Muscle layer of duodenum (tissue), 2 donors: ENCODE measurements at regions not wholly inside any gene's neighbourhood (a gene's known extent, or its start where the extent isn't known, plus 50 kb on each side); places are given as distances from the start of the nearest gene placed in this dataset.

ENCODE experiments used
- H3K27ac ChIP-seq: one replicate; pipeline ENCODE4 v1.7.0; 2013; ENCODE audit warnings: mild to moderate bottlenecking, low read length
- H3K27me3 ChIP-seq: one replicate; pipeline ENCODE4 v1.7.0; 2013; ENCODE audit warnings: low read depth, mild to moderate bottlenecking, control low read depth, low read length
- H3K36me3 ChIP-seq, 2 donors: one replicate each; pipeline ENCODE4 v1.7.0; 2013; ENCODE audit warnings: low read length in 2 of 2, control low read depth in 1 of 2, mild to moderate bottlenecking in 1 of 2; ENCODE audit not compliant: insufficient read depth in 2 of 2, control insufficient read depth in 1 of 2
- H3K4me1 ChIP-seq, 2 donors: one replicate each; pipeline ENCODE4 v1.7.0; 2013; ENCODE audit warnings: low read length in 2 of 2, mild to moderate bottlenecking in 2 of 2, control low read depth in 1 of 2, moderate library complexity in 1 of 2; ENCODE audit not compliant: insufficient read depth in 2 of 2, control insufficient read depth in 1 of 2
- H3K4me3 ChIP-seq, 2 donors: one replicate each; pipeline ENCODE4 v1.7.0; 2013; ENCODE audit warnings: low read length in 2 of 2, low read depth in 1 of 2, mild to moderate bottlenecking in 1 of 2
- H3K9me3 ChIP-seq, 2 donors: one replicate each; pipeline ENCODE4 v1.7.0; 2013; ENCODE audit warnings: low read length in 2 of 2, control low read depth in 1 of 2, mild to moderate bottlenecking in 1 of 2; ENCODE audit not compliant: control insufficient read depth in 1 of 2
- donor health status: healthy.

DNA sequence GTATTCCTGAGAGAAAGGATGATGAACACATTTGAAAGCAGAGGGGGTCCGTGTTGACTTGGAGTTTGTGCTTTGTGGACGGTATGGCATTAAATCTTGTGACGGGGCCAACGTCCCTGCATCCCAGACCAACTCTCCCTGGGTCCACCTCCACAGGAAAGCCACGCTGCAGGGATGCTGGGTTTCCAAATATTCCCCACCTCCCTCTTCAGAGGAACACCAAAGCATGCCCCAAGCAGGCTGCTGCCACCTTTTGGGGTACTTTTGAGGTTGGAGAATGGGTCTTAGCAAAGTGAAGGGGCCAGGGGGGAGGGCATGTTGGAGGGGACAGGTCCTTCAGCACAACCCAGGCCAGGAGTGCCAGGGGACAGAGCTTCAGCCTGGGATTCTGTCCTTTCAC lies 504.4 kb downstream of the TCERG1L start:
- Histone ChIP-seq H3K27me3 (no peaks in the 10 kb centered on the region), H3K36me3 (no peaks in the 10 kb centered on the region), H3K27ac (no peak overlapping the region), H3K9me3 (no peaks in the 10 kb centered on the region), H3K4me3 (no peak overlapping the region), H3K4me1 (no peaks in the 10 kb centered on the region)

DNA sequence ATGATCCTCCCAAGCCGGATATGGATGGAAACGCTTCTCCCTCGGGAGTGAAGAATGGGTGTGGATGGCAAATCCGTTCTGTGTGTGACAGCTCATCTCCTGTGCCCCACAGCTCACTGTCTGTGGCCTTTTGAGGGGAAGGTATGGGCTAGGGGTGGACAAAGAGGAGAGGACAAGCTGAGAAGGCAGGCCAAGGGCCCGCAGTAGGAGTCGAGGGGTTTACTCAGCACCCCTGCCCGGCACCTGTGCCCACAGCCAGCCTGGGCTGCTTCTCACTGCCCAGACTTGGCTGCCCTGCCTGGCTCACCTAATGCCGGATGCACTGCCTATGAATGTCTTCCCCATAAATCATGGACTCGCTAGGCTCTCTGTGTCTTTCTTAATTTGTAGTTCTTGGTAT lies 503.8 kb downstream of the TCERG1L start:
- H3K4me3 ChIP-seq: no peak overlapping the region
- no peaks in the 10 kb centered on the region for H3K9me3 ChIP-seq
- no peaks in the 10 kb centered on the region for H3K27me3 ChIP-seq
- no peaks in the 10 kb centered on the region for H3K36me3 ChIP-seq
- no peaks in the 10 kb centered on the region for H3K4me1 ChIP-seq
- H3K27ac ChIP-seq: no peak overlapping the region

DNA sequence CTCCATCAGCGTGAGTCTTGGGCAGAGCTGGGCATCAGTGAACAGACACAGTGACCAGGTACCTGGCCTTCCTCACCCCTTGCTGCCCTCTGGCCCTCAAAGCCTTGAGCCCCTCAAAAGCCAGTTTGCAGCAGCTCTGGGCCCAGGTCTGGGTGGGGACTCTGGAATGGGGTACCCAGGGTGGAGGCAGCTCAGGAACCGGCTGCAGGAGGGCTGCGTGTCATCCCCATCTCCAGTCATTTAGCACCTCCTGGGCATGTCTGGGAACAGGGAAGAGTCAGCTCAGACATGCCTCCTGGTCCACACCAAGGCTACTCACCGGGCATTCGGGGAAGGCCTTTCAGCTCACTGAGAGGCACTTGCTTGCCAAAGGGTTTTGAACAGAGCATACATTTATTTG lies 503.3 kb downstream of the TCERG1L start:
- no peak overlapping the region for H3K27ac ChIP-seq
- H3K9me3 ChIP-seq: no peaks in the 10 kb centered on the region
- H3K4me3 ChIP-seq: no peak overlapping the region
- H3K4me1 ChIP-seq: no peaks in the 10 kb centered on the region
- H3K36me3 ChIP-seq: no peaks in the 10 kb centered on the region
- no peaks in the 10 kb centered on the region for H3K27me3 ChIP-seq

DNA sequence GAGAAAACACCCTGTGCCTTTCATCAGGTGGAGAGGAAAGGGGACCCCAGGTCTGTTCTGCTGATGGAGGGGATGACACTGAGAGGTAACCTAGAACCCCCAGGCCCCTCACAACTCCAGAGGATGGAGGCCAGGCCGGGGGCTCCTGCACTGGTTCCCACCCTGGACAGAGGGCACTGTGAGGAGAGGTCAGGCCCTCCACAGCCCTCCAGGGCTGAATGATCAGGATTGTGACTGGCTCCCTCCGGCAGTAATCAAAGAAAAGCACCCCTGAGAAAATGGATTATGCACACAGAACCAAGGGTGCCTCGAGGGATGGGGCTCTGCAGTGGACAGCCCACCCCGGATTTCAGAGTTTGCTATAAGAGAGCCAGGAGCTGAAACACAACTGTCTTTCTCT lies 502.8 kb downstream of the TCERG1L start:
- Histone ChIP-seq H3K27me3 (no peaks in the 10 kb centered on the region), H3K27ac (no peak overlapping the region), H3K36me3 (no peaks in the 10 kb centered on the region), H3K4me3 (no peak overlapping the region), H3K4me1 (no peaks in the 10 kb centered on the region), H3K9me3 (no peaks in the 10 kb centered on the region)

DNA sequence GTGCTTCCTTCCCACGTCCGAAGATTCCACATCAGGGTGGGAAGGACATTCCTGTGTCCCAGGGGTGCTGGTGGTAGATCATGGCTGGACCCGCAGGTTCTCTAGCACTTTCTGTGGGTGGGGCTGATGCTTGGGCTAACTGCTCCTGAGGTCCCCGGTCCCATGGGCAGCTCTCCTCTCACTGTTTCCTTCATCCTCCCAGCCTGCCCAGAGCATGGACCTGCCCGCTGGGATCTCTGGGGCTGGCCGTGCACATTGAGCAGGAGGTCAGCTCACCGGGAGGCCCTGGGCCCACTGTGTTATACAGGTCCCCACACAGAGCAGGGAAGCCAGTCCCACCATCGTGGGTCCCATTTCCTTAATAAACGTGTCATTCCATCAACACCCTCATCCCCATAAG lies 502.3 kb downstream of the TCERG1L start:
- Histone ChIP-seq H3K36me3 (no peaks in the 10 kb centered on the region), H3K27me3 (no peaks in the 10 kb centered on the region), H3K4me3 (no peak overlapping the region), H3K9me3 (no peaks in the 10 kb centered on the region), H3K4me1 (no peaks in the 10 kb centered on the region), H3K27ac (no peak overlapping the region)

DNA sequence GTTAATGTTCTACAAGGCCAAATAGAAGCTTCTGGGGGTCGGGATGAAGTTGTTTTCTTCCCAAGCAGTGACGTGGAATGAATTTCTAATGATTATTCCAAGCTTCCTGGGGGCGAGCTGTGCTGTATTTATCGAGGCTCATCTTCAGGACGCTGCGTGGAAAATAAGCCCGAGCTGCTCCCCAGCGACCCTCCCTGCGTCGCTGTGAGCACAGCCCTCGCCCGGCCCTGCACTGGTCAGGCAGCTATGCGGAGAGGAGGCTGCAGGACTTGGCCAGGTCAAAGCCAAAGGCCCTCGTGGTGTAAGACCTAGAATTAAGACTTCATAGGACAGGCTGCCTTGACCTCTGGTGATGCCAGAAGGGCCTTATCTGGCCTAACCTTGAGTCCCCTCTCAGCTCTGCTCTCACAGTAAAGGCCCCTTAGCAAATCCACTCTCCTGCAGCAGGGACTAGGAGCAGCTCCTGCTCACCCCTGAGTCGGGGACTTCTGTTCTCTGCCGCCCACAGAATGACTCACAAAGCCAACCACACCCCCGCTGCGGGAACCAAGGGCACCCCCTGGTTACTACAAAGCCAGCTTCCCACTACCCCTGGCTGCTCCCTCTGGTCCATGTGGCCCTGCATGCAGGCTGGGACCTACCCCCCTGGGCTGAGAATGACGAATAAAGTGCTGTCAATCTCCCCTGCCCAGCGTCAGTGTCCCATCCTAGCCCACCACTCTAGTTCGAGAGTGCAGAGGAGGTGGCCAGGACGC lies 501.6 kb downstream of the TCERG1L start:
- H3K27ac ChIP-seq: no peak overlapping the region
- H3K4me1 ChIP-seq: no peaks in the 10 kb centered on the region
- H3K27me3 ChIP-seq: no peaks in the 10 kb centered on the region
- no peak overlapping the region for H3K4me3 ChIP-seq
- H3K9me3 ChIP-seq: no peaks in the 10 kb centered on the region
- H3K36me3 ChIP-seq: no peaks in the 10 kb centered on the region

DNA sequence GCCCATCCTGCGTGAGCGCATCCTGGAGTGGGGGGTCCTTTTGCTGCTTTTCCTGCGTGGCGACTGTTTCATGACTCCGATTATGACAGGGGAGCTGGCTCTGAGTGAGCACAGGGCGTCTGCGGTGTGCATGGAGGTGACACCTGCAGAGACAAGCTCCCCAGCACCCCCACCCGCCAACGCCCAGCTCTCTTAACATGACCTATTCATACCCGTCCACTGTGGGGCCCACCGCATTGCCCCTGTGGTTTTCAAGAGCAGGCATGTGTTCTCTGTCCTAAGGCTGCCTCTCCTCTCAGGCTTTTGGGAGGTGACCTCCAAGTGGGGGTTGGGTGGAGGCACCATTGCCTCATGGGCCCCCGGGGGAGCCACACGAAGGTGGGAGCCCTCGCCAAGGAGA lies 500.7 kb downstream of the TCERG1L start:
- no peaks in the 10 kb centered on the region for H3K27me3 ChIP-seq
- H3K9me3 ChIP-seq: no peaks in the 10 kb centered on the region
- no peaks in the 10 kb centered on the region for H3K4me1 ChIP-seq
- H3K27ac ChIP-seq: no peak overlapping the region
- H3K36me3 ChIP-seq: no peaks in the 10 kb centered on the region
- H3K4me3 ChIP-seq: no peak overlapping the region

DNA sequence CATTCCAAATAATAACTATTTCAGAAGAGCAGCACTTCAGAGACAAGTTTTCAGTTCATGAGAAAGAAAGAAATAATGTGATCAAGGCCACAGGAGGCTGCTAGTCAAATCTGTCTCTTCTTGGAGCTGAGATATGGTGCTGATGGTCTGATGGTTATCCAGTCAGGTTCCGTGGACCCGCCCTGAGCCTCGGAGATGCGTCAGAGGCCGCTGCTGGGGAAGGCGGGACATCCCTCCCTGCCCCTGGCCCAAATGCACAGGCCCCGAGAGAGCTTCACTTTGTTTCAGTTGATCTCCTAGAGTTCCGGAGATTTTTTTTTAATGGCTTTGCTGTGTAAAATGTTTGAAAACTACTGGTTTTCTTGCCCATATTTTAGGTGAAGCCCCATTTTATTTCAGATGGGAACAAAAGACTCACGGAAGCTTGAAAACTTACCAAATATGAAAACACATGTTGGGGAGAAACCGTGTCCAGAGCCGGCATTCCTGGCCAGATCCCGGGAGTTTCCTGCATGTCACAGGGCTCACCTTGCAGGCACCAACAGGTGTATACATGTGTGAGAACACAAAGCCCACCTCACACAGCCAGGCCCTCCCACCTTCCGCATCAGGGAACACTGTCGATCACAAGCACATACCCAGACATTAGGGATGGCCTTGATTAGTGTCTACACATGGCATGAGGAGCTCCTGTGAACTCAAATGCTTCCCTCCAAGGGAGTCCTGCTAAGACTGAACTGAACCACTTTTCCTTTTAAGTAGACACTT lies 499.0 kb downstream of the TCERG1L start:
- no peaks in the 10 kb centered on the region for H3K4me1 ChIP-seq
- no peaks in the 10 kb centered on the region for H3K36me3 ChIP-seq
- H3K4me3 ChIP-seq: no peak overlapping the region
- H3K27me3 ChIP-seq: no peaks in the 10 kb centered on the region
- H3K9me3 ChIP-seq: no peaks in the 10 kb centered on the region
- no peak overlapping the region for H3K27ac ChIP-seq

DNA sequence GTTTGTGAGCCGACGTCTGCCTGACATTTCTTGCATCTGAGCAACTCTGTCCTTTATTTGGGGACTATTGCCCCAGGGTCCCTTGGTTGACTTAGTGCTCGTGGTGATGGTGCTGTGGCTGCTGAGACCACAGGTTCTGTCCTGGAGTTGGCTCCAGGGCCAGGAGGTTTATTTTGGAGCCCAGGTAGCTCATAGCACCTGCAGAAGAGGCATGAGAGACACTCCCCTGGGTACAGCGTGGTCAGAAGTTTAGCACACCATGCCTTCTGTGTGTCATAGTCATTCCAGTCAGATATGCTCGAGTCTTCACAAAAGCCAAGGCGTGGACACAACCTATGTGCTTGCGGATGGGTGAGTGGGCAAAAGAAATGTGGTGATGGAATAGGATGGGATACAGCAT lies 496.9 kb downstream of the TCERG1L start:
- no peak overlapping the region for H3K27ac ChIP-seq
- no peaks in the 10 kb centered on the region for H3K9me3 ChIP-seq
- no peaks in the 10 kb centered on the region for H3K27me3 ChIP-seq
- no peaks in the 10 kb centered on the region for H3K36me3 ChIP-seq
- no peak overlapping the region for H3K4me3 ChIP-seq
- no peaks in the 10 kb centered on the region for H3K4me1 ChIP-seq

DNA sequence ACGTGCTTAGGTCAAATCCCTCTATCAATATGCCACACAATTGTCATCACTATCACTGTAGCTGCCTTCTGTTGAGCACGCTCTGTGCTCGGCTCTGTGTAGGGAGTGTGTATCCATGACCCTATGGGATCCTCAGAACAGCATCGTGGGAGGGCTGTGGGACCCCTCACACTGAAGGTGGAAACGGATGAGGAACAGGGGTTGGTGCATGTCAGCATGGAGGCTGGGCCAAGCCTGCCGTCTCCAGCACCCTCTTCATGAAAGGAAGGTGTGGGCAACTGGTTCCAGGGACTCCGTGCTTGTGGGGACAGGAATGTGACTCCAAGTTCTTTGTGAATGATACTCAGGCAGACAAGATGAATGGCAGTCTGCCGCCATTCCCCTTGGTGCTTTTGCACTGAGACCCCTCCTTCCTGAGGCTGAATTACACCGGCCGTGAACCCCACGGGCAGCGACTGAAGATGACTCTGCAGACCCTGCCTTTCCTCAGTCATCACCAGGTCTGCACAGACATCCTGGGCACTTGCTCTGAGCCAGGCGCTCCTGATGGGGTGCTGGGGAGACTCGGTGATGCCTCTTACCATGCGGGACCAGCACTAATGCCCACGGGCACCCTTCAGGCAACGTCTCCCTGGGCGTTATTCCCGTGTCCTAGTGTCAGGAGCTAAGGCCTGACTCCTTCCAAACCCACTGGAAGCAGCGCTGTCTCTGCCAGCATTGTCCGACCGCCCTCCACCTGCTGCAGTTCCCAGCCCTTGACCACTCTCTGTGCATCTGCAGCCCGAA lies 495.2 kb downstream of the TCERG1L start:
- Histone ChIP-seq H3K4me1 (no peaks in the 10 kb centered on the region), H3K27me3 (no peaks in the 10 kb centered on the region), H3K27ac (no peak overlapping the region), H3K4me3 (no peak overlapping the region), H3K36me3 (no peaks in the 10 kb centered on the region), H3K9me3 (no peaks in the 10 kb centered on the region)

DNA sequence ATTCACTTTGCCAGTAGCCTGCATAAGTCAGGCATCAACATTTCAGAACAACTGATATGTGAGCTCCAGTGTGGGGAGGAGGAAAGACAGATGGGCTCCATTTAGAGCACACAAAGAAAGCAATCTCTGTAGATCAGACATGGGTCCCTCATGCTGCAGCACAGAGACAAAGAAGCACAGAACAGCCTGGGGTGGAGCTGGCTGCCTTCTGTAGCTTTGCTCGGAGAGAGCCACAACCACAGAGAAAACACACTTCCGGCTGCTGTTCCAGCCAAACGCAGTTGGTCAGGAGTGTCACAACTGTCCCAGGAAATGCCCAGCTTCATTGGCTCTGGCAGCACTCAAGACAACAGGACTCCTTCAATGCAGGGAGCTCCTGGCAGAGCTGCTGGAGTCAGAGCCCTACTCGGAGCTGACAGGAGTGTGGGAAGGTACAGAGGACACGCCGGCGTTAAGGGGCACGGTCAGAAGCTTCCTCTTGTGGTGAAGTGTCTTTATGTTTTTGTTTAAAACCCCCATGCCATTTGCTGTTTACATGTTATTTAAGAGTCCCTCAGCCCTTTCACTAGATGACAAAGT lies 494.4 kb downstream of the TCERG1L start:
- H3K27me3 ChIP-seq: no peaks in the 10 kb centered on the region
- H3K4me1 ChIP-seq: no peaks in the 10 kb centered on the region
- no peak overlapping the region for H3K4me3 ChIP-seq
- no peaks in the 10 kb centered on the region for H3K9me3 ChIP-seq
- no peaks in the 10 kb centered on the region for H3K36me3 ChIP-seq
- no peak overlapping the region for H3K27ac ChIP-seq
